SH-SY5Y (cell line): ENCODE measurements at regions not wholly inside any gene's neighbourhood (a gene's known extent, or its start where the extent isn't known, plus 50 kb on each side); places are given as distances from the start of the nearest gene placed in this dataset.

Experiments
- GATA2 ChIP-seq: IDR thresholded peaks from 2 replicates; pipeline ENCODE4 v1.6.1; 2011; ENCODE audit warnings: mild to moderate bottlenecking, low read depth, low read length
- GATA3 ChIP-seq: IDR thresholded peaks from 2 replicates; pipeline ENCODE4 v1.6.1; 2011; ENCODE audit warnings: low read depth, mild to moderate bottlenecking, low read length, moderate library complexity

DNA sequence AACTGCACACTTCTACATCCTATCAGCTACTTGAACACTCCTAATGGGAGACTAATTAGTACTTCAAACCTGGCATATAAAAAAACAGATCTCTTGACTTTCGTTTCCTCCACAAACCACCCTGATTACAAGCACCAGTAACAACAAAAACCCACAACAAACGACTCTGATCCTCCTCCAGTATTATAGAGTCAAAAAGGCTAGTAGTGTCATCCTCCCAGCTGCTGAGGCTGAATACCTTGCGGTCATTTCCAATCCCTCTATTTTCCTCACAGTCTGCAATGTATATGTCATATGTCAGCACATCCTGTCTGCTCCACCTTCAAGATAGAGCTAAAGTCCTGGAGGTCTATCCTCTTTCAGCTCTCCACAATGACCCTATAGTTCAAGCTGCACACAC, 688.9 kb upstream of the RAG2 start:
- no peak for TF ChIP-seq GATA3
- TF ChIP-seq GATA2 = no peak

DNA sequence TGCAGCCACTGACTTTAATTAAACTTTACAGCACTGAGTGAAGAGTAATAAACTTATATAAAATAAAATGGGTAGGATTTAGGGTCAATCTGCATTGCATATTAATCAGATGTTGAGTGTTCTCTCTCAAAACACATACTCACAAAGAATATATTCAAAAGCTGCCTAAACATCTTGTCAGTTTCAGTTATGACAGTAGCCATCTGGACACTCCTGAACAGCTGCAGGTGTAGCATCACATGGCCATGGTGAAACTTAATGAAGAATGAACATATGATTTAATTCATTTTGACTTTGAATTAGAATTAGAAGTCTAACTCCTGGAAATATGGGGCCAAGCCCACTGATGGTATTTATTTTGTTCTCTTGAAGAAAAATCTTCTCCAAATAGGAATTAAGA, 684.3 kb upstream of the RAG2 start:
- no peak for TF ChIP-seq GATA3
- TF ChIP-seq GATA2 = no peak

DNA sequence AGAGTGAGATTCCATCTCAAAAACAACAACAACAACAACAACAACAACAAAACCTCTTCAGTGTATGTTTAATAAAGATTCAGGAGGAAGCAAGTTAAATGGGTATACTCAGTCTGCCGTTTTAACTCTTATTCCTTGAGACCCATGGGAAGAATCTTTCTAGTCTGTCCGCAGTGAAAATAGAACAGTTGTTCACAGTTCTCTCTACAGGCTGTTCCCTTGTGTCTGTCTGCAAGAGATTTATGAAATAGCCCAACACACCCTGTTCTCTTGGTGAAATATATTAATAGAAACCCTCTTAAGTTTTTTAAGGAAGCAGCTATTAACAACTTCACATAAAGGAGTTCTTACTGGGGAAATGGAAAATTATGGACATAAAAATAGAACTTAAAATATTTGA, 682.2 kb upstream of the RAG2 start:
- TF ChIP-seq GATA3 (no peak), GATA2 (no peak)

DNA sequence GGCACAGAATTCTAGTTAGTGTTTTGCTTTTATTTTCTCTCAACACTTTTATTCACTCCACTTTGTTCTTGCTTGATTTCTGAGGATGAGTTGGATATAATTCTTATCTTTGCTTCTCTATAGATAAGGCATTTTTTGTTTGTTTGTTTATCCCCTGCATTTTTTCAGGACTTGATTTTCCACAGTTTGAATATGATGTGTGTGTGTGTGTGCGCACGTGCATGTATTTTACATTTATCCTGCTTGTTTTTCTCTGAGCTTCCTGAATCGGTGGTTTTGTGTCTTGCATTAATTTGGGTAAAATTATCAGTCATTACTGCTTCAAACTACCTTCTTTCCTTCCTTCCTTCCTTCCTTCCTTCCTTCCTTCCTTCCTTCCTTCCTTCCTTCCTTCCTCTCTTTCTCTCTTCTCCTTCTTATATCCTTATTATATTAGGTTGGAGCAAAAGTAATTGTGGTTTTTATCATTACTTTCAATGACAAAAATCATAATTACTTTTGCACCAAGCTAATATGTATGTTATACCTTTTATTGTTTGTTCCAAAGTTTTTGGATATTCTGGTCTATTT, 679.9 kb upstream of the RAG2 start:
- TF ChIP-seq GATA3 (no peak), GATA2 (no peak)

DNA sequence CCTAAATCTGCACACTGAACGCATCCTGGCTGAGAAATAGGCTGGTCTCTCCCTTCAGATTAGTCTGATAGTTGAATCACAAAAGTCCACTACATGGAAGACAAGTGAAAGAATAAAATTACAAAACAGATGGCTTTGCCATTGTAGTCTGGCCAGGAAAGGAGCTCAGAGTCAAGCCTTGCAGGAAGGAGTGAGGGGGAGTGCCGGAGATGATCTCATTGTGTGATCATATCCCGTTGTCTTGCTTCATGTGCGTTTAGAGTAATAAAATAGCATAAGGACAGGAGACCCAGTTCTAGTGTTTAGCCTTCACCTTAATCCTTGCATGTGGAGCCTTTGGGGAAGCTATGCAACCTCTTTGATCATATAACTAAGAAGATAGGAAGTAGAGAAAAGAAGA, 666.7 kb upstream of the RAG2 start:
- TF ChIP-seq GATA2 (no peak), GATA3 (no peak)

DNA sequence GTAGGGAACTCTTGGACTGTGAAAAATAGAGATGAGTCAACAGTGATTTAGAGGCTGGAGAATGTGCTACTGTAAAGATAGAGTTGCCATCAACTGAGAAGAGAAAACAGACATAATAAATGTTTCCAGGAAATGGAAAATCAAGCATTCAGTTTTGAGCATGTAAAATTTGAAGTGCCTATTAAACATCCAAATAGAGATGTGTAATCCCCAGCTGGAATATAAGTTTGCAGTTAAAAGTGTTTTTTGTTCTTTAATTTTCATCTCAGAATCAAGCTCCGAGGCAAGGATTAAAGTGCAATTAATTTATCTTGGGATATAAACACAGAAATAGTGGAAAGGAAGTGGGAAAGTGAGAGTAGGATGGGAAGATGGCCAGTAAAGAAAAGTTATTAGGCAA, 666.0 kb upstream of the RAG2 start:
- TF ChIP-seq GATA2 (no peak), GATA3 (no peak)

DNA sequence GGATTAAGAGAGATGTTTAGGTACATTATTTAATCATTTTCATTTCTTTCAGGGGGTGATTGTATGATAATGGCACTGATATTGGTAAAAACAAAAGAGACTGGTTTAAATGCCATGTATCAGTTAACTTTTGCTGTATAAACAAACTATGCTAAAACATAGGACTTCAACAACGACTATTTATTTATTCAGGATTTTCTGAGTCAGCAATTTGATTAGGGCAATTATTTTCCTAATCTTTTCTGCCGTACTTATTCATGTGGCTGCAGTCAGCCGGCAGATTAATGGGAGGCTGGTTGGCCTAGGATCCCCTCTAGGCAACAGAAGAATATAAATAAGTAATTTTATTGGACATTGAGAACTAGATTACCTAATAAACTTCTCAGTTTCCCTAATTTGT, 661.7 kb upstream of the RAG2 start:
- TF ChIP-seq GATA3 (no peak), GATA2 (no peak)

DNA sequence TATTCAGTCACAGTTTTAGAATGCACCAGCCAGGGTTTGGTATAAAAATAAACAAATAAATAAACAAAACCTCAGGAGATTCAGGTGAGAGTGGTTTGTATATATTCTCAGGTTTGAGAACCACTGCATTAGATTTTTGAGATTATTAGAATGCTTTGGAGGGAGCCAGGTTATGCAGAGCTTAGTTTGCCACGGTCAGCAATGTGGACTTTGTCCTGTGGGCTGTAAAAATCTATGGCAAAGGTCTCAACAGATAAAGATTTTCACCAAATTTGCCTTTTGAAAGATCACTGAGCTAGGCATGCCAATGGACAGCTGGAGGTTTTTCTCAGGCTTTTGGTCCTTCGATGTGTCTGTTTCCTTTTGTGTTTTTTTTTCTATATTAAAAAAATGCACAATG, 650.1 kb upstream of the RAG2 start:
- TF ChIP-seq GATA2 (no peak), GATA3 (no peak)

DNA sequence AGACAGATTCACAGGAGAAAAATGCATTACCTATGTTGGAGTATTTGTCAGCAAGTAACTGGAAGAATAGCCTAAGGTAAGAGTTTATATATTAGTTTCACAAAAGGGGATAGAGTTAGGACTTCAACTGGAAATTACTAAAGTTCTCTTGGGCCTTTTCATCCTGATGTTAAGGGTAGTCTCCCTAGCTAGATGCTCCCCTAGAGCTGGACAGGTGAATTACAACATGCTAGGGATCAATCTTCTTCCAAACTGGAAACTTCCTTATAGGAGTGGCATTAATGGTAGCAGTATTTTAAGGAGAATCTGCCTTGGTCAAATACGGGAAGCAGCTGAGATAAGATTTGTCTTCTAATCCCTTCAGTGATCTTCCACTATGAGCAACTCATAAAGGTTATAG, 632.8 kb upstream of the RAG2 start:
- TF ChIP-seq GATA2 (no peak), GATA3 (no peak)

DNA sequence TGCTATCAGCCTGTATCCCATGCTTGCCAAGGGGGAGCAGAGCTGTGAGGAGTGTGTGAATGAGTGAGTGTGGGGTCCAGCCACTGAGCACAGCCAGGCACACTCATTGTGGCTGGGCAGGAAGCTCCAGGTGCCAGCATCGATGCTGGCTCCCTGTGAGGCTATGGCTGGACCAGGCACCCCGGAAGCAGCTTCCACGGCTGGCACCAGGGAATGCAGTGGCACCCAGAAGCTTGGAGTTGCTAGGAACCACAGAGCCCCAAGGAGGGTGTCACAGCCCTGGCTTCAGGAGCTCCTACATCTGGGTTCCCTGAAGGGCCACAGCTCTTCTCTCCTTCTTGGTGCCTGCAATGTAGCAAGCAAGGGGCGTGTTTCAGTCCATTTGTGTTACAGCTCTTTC, 625.9 kb upstream of the RAG2 start:
- no peak for TF ChIP-seq GATA3
- no peak for TF ChIP-seq GATA2

DNA sequence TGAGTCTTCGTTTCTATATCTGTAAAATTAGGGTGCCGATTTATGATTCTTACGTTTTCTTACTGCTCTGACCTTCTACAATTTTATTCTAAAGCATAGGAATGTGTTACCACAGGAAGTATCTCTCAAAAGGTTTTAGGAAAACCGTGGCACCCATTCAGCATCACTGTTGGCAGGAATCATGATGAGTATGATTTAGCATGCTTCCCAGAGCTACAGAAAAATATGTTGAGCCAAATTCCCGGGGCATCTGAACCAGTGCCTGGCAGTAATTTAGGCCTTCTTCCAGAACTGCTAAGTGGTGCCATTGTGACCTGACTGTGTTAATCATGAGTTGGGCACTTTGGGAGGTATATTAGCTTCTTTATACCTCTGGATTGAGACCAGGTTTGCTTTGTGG, 605.0 kb upstream of the RAG2 start:
- TF ChIP-seq GATA2 = no peak
- TF ChIP-seq GATA3 = no peak

DNA sequence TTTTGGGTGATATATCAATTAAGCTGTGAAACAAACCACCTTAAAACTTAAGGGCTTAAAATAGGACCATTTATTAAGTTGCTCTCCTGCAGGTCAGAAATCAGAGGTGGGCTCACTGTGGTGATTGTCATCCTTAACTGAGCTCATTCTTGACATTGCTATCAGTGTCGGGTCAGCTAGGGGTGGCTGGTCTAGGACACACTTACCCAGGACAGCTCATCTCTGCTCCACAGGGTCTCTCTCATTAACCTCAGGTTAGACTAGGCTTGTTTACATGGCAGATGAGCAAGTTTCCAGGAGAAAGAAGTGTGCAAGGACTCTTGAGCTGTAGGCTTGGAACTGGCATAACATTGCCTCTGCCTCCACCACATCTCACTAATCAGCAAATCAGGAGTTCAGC, 601.0 kb upstream of the RAG2 start:
- no peak for TF ChIP-seq GATA2

DNA sequence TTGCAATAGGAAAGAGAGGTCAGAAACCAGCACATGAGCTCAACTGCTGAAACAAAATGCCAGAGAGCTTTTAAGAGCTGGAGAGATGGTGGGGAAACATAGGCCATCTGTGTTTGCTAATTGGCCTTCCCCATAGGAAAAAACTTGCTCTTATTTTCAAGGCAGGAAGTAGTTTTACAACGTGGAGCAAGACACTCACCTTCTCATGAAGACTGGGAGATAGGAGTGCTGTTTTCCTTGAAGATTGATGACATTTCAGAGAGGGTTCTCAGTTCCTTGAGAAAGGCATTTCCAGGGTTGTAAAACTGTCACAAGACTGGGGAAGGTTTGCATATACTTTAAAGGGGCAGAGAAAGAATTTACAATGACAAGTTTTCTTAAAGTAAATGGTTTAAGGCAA, 586.3 kb upstream of the RAG2 start:
- no peak for TF ChIP-seq GATA2

DNA sequence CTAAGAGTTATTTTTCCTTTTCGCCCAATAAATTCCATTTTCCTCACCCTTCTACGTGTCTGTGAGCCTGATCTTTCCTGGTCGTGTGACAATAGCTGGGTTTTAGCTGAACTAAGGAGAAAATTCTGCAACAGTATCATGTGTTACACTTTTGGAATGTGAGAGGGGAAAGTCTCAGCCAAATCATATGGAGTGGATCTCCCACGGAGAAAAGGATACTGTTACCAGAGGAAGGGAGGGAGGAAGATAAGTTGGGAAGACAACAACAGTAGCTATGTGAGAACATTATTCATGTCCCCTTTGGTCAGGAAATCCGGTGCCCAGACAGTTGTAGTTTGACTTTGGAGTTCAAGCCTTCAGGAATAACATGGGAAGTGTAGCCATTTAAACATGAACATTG, 584.0 kb upstream of the RAG2 start:
- TF ChIP-seq GATA2 = no peak
- no peak for TF ChIP-seq GATA3

DNA sequence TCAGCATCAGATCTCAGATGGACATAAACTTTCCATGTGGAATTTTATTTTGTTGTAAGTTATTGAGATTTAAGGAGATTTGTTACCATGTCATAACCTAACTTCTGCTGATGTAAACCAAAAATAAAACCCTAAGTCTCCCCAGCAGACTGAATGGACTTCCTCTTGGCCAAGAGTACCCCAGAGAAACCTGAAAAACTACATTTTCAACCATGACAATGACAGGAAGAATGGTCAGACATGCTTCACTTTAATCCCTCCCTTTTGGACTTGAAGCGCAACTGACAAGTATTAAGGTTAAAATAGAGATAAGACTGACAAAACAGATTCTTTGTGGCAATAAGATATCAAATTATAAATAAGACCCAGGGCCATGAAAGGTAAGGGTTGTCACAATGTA, 579.7 kb upstream of the RAG2 start:
- TF ChIP-seq GATA3 = no peak

DNA sequence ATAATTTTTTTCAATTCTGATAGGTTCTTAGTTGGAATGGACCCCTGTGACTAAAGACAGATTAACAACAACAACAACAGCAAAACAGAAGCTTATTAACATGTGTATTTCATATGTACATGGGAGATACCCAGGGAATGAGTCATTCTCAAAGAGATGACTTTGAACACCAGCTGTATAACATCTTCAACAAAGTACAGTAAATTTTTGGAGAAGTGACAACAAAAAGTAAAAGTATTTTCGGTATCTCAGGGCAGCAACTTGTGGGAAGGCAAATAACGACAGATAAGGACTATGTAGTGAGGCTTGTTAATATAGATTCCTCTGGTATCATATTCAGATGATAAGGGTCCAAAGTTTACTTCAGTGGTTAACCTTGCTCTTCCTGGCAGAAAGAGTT, 573.4 kb upstream of the RAG2 start:
- TF ChIP-seq GATA3 = no peak
- no peak for TF ChIP-seq GATA2

DNA sequence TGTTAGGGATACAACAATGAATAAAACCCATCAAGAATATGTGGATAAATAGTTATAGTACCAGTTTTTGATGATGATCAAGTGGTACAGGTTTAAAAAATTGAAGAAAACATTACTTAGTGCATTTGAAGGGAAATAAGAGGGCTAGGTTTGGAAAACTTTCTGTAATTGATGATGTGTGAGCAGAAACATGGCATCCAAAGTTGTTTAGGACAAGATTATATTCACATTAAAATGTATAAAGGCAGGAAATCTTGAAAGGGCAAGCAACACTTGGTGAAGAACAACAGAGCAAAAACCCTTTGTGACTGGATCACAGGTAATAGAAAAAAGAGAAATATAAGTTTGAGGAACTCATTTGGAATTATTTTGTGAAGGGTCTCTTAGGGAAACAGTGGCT, 572.3 kb upstream of the RAG2 start:
- TF ChIP-seq GATA3 = no peak
- TF ChIP-seq GATA2 = no peak

DNA sequence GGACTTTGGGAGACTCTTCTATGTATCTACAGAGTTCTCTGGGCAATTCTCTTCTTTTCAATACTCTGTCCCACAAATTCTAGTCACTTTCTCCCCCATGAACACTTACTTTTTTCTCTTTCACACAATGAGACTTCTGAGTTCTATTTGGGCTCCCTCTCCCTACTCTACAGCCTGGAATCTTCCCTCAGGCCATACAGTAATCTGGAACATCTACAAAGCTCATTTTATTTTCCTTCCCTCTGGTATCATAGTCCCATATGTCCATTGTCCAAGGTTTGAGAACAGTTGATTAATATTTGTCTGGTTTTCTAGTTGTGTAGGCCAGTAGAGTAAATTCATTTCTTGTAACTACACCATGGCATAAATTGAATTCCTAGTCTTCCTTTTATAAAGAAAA, 544.6 kb upstream of the RAG2 start:
- TF ChIP-seq GATA3 = no peak
- TF ChIP-seq GATA2 = no peak
